PC-3 (cell line): ENCODE measurements at regions not wholly inside any gene's neighbourhood (a gene's known extent, or its start where the extent isn't known, plus 50 kb on each side); places are given as distances from the start of the nearest gene placed in this dataset.

ENCODE experiments used
- CTCF ChIP-seq: fragments of 300-600 bp; sonication (generic); conservative IDR thresholded peaks from 2 replicates; pipeline ENCODE4 v1.5.1; 2017; ENCODE audit warnings: antibody characterized with exemption, low read depth, mild to moderate bottlenecking, low read length
- EZH2 ChIP-seq: fragments of 300-600 bp; sonication (generic); IDR thresholded peaks from one replicate; pipeline ENCODE4 v1.6.1; 2017; ENCODE audit warnings: antibody characterized with exemption, mild to moderate bottlenecking, low read length; ENCODE audit not compliant: unreplicated experiment
- EZH2phosphoT487 ChIP-seq: fragments of 300-600 bp; sonication (generic); IDR thresholded peaks from 2 replicates; pipeline ENCODE4 v1.6.1; 2018; ENCODE audit warnings: mild to moderate bottlenecking, antibody characterized with exemption, low read length, borderline replicate concordance

GRCh38 chr14:46300765-46301164, 350.8 kb downstream of the RPL10L start:
- TF ChIP-seq CTCF: no peak
- TF ChIP-seq EZH2: no peak
- TF ChIP-seq EZH2phosphoT487: no peak
